Osteoblast (primary cell): ENCODE measurements at regions not wholly inside any gene's neighbourhood (a gene's known extent, or its start where the extent isn't known, plus 50 kb on each side); places are given as distances from the start of the nearest gene placed in this dataset.

Experiments
- DNase-seq: peaks from one replicate; pipeline ENCODE4 v3.0.0; 2011; ENCODE audit warnings: low spot score, mixed read lengths; ENCODE audit not compliant: insufficient read length; ENCODE audit errors: missing footprints
- H2AFZ ChIP-seq: 2 replicates; pipeline ENCODE4 v1.6.0; 2011; ENCODE audit warnings: mild to moderate bottlenecking, low read length
- H3K27ac ChIP-seq: 2 replicates; pipeline ENCODE4 v1.5.1; 2011; ENCODE audit warnings: mild to moderate bottlenecking, low read depth, low read length, moderate library complexity
- H3K27me3 ChIP-seq: 2 replicates; pipeline ENCODE4 v1.6.0; 2012; ENCODE audit warnings: mild to moderate bottlenecking, control low read depth, inconsistent platforms, low read length, moderate library complexity; ENCODE audit not compliant: insufficient read depth
- H3K36me3 ChIP-seq: 2 replicates; pipeline ENCODE4 v1.5.1; 2011; ENCODE audit warnings: mild to moderate bottlenecking, low read length, control low read depth, moderate library complexity; ENCODE audit not compliant: insufficient read depth
- H3K4me1 ChIP-seq: 2 replicates; pipeline ENCODE4 v1.5.1; 2011; ENCODE audit warnings: mild to moderate bottlenecking, low read length, control low read depth, moderate library complexity; ENCODE audit not compliant: insufficient read depth
- H3K4me2 ChIP-seq: 2 replicates; pipeline ENCODE4 v1.6.0; 2011; ENCODE audit warnings: mild to moderate bottlenecking, low read length; ENCODE audit not compliant: insufficient read depth
- H3K4me3 ChIP-seq: fragments of 200-600 bp; sonication (generic); 3 replicates; pipeline ENCODE4 v1.5.1; 2012; ENCODE audit warnings: mild to moderate bottlenecking, low read length, inconsistent platforms; ENCODE audit not compliant: insufficient read depth
- H3K79me2 ChIP-seq: 2 replicates; pipeline ENCODE4 v1.6.0; 2012; ENCODE audit warnings: mild to moderate bottlenecking, low read length, control low read depth, inconsistent platforms; ENCODE audit not compliant: insufficient read depth
- H3K9me3 ChIP-seq: 2 replicates; pipeline ENCODE4 v1.5.1; 2011; ENCODE audit warnings: low read depth, low read length, control low read depth
- H4K20me1 ChIP-seq: 2 replicates; pipeline ENCODE4 v1.6.0; 2012; ENCODE audit warnings: mild to moderate bottlenecking, low read length, control low read depth; ENCODE audit not compliant: insufficient read depth
- CTCF ChIP-seq: IDR thresholded peaks from 2 replicates; pipeline ENCODE4 v1.5.1; 2011; ENCODE audit warnings: mild to moderate bottlenecking, low read depth, low read length, moderate library complexity; ENCODE audit errors: extremely low read depth

GRCh38 chr3:106719583-106719982 lies 657.7 kb upstream of the CCDC54 start:
- H3K4me1 ChIP-seq = peaks cover 16% of the 10 kb centered on the region
- no peaks in the 10 kb centered on the region for H3K27me3 ChIP-seq
- peak overlapping the region; percentile 24 for H3K4me2 ChIP-seq
- peaks cover 27% of the 10 kb centered on the region for H3K36me3 ChIP-seq
- DNase-seq = peak; percentile 1
- TF ChIP-seq CTCF = no peak
- H3K79me2 ChIP-seq = no peaks in the 10 kb centered on the region
- H3K4me3 ChIP-seq = no peak overlapping the region
- H3K9me3 ChIP-seq = peaks cover 2% of the 10 kb centered on the region
- peak overlapping the region; percentile 43 for H3K27ac ChIP-seq
- H4K20me1 ChIP-seq = no peaks in the 10 kb centered on the region
- no peak overlapping the region for H2AFZ ChIP-seq

- Histone ChIP-seq H3K36me3 (peaks cover 19% of the 10 kb centered on the region), H3K4me1 (peaks cover 18% of the 10 kb centered on the region), H2AFZ (no peak overlapping the region), H4K20me1 (no peaks in the 10 kb centered on the region), H3K79me2 (no peaks in the 10 kb centered on the region), H3K4me3 (no peak overlapping the region), H3K9me3 (no peaks in the 10 kb centered on the region), H3K4me2 (no peak overlapping the region), H3K27me3 (no peaks in the 10 kb centered on the region), H3K27ac (peak overlapping the region; percentile 17)
- TF ChIP-seq CTCF = no peak
- DNase-seq = no peak
Observed at GRCh38 chr3:106720510-106720909, 656.7 kb upstream of the CCDC54 start.

DNA sequence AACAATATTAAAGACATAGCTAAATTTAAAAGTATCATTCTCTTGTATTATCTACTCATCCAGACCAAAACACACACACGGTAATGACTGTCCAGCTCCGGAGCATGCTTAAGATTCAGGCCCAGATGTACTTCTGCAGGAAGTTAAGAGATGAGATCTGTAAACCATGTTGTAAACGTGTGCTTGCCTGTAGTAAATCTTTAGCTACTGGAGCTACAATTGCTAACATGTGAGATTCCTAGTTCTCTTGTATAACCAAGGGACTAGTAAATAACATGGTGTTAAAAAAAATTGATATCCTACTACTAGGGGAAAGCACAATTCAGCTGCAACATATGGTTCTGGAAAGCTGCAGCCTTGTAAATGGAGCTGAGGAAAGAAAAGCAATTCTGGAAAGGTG lies 651.7 kb upstream of the CCDC54 start:
- no peak for TF ChIP-seq CTCF
- H3K4me3 ChIP-seq = no peak overlapping the region
- no peaks in the 10 kb centered on the region for H3K9me3 ChIP-seq
- no peak overlapping the region for H3K4me2 ChIP-seq
- DNase-seq = no peak
- H3K27ac ChIP-seq = no peak overlapping the region
- no peaks in the 10 kb centered on the region for H4K20me1 ChIP-seq
- H3K36me3 ChIP-seq = peaks cover 20% of the 10 kb centered on the region
- H3K27me3 ChIP-seq = no peaks in the 10 kb centered on the region
- H3K4me1 ChIP-seq = peaks cover 30% of the 10 kb centered on the region
- H3K79me2 ChIP-seq = no peaks in the 10 kb centered on the region
- no peak overlapping the region for H2AFZ ChIP-seq

- Histone ChIP-seq H4K20me1 (no peaks in the 10 kb centered on the region), H3K4me2 (peak overlapping the region; percentile 40), H3K36me3 (peaks cover 21% of the 10 kb centered on the region), H3K79me2 (peaks cover 6% of the 10 kb centered on the region), H3K4me1 (peaks cover 45% of the 10 kb centered on the region), H3K9me3 (no peaks in the 10 kb centered on the region), H3K27me3 (no peaks in the 10 kb centered on the region), H2AFZ (peak overlapping the region; percentile 21), H3K27ac (peak overlapping the region; percentile 95), H3K4me3 (peak overlapping the region; percentile 13)
- DNase-seq = peak; percentile 90
- no peak for TF ChIP-seq CTCF
Observed at GRCh38 chr3:106728315-106729098, 648.7 kb upstream of the CCDC54 start.
